ENCODE measurements at regions not wholly inside any gene's neighbourhood (a gene's known extent, or its start where the extent isn't known, plus 50 kb on each side); places are given as distances from the start of the nearest gene placed in this dataset.

- no peak for FAIRE-seq
Observed at GRCh38 chr16:73326770-73327470, 279.0 kb upstream of the ZFHX3 start.

DNA sequence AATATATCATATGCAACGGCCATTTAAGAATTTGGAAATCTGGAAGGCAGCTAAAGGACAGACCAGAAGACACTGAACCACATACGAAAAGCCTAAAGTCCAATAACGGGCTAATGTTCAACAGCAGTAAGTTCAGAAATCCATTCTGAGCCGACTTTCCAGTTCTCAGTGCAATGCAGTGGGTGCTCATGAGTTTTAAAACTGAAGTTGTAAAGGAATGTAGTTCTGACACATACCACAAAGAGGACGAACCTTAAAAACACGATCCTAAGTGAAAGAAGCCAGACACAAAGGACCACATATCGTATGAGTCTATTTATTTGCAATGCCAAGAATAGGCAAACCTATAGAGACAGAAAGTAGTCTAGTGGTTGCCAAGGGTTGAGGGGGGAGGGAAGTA is 278.3 kb upstream of the ZFHX3 start:
- FAIRE-seq, result no peak

- FAIRE-seq, result no peak
Observed at GRCh38 chr16:73323880-73324279, 276.0 kb upstream of the ZFHX3 start.

GRCh38 chr16:73322856-73323255 is 274.9 kb upstream of the ZFHX3 start:
- no peak for FAIRE-seq

- no peak for FAIRE-seq
Observed at GRCh38 chr16:73321853-73322252, 273.9 kb upstream of the ZFHX3 start.

DNA sequence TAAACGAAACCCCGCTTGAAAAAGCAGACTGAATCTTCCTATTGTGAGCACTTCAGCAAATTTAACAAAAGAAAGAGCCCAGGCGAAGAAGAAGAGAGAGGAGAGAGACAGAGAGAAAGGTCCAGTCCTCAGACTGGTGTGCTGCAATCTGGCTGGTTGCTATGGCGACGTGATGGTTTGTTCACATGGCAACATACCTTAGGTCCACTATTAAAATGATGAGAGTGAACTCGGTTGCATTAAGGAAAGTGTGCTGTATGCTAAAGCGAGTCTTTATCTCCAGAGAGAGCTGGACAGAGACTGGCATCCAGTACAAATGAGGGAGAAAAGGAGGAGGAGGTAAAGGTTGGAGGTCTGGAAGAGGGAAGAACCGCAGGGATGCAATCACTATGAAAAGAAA is 271.8 kb upstream of the ZFHX3 start:
- no peak for FAIRE-seq

- no peak for FAIRE-seq
Observed at GRCh38 chr16:73319261-73319660, 271.3 kb upstream of the ZFHX3 start.

GRCh38 chr16:73317321-73317857 is 269.5 kb upstream of the ZFHX3 start:
- FAIRE-seq, result no peak

DNA sequence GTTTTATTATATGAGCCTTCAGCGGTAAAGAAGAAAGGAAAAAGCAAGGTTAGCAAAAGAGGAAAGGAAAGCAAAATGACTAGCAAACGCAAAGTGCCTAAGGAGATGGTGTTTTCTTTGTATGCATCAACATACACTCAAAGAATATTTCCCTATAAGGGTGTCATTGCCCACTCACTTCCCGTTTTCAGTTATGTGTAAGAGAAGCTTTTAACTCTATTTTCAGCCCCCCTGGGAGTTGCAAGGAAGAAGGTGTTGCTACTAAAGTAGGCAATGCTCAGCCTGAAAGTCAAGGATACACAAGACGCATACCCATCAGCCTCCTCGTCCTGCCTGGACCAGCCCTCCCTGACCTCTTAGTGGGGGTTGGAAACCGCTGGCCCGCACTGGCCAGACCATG is 267.7 kb upstream of the ZFHX3 start:
- FAIRE-seq, result no peak

DNA sequence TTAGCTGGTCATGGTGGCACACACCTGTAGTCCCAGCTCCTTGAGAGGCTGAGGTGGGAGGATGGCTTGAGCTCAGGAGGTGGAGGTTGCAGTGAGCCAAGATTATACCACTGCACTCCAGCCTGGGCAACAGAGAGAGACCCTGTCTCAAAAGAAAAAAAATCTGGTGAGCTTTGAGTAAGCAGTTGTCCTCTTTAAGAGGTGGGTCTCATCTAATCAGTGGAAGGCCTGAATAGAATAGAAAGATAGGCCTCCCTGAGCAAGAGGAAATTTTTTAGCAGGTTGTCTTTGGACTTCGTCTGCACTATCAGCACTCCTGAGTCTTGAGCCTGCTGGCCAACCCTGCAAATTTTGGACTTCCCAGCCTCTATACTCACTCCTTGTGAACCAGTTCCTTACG is 266.0 kb upstream of the ZFHX3 start:
- FAIRE-seq, result no peak

DNA sequence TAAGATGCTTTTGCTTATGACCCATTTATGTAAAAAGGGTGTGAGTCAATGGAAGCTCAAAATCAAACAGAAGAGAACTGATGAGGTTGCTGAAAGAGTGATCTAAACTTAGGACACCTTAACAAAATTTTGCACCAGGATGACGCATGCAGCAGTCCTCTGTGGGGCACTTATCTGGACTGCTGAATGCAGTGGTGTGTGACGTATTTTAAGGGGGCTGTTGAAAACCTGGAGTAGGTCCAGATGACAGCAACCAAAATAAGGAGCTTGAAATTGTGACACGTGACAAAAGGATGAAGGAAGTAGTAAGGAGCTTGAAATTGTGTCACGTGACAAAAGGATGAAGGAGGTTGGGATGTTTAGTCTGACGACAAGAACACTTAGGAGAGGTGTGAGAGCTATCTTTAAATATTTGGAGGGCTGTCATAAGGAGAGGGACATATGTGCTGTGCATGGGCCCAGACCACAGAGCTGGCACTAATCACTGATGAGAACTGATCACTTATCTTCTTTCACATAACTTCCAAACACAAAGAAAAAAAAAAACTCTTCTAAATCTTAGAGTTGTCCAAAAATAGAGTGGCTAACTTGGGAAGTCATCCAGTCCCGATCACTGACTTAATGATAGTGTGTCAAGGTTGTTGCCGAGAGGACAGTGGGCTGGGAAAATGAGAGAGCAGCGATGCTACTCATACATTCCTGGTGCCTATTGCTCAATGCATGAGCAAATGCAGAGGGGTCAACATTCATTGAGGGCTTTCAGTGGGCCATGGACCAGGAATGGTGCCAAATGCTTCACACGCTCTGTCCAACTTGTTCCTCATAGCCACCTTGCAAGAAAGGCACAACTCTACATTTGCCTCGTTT is 264.2 kb upstream of the ZFHX3 start:
- FAIRE-seq, result no peak

DNA sequence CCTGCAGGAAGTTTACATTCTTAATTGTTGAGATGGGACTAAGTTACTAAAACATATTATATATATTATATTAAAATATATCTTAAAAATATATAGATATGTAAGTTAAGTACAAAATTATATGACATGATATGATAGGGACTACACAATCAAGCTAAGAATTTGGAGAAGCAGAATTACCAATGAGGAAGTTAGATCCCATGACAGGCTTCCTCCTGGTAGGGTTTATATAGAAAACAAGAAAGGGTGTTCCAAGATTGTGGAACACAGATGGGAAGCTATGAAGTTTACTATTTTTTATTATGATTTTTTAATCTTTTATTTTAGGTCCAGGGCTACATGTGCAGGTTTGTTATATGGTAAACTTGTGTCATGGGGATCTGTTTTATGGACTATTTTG is 260.8 kb upstream of the ZFHX3 start:
- no peak for FAIRE-seq

DNA sequence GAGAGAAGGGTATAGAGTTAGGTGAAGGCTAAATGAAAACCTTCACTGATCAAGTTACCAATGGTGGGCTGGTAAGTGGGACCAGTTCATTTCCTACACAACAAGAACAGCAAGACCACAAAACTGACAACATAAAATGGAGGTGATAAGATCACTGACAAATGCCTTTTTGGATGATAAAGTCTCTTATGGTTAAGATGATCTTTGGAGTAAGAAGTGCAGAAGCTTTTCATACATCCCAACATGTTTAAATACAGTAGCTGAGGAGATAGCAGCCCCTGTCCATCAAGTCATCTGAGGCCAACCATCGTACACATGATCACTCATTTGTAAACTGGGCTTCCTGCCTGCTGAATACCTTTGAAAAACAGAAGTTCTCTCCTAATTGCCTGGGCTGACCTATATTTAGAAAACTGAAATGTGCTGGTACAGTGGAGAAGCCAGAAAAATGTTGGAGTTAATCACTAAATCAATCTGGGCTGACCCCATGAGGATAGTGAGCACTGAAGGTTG is 259.0 kb upstream of the ZFHX3 start:
- FAIRE-seq, result no peak

DNA sequence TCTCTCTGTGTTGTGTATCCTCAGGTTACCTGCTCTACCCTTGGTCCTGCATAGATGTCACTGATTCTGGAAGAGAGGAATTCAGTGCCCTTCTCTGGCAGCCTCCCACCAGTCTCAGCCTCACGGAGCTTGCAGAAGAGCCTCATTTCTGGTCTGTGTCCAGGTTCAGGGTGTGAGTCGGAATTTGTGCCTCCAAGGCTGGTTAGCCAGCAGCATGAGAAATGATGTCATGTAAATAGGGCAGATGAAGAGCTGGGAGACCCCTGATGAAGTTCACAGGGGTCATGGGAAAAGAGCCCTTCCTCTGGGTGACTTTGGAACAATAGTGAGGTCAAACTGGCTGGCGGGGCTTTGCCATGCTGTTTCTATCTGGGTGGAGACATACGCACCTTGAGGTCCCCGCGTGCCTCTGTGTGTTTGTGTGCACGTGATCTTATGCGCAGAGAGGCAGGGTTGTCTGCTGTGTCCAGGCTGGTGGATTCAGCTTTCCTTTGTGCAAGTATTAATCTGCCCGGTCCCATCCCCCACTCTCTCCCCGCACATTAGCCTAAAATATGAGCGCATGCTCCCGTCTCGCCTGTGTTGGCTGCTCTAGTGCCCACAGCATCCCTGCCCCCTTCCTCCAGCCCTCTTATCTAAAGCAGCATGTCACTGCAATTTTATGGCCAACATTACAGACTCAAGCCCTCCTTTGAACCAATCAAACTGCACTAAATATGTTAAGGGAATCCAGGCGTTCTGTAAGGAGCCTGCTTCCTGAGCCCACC is 256.3 kb upstream of the ZFHX3 start:
- no peak for FAIRE-seq

DNA sequence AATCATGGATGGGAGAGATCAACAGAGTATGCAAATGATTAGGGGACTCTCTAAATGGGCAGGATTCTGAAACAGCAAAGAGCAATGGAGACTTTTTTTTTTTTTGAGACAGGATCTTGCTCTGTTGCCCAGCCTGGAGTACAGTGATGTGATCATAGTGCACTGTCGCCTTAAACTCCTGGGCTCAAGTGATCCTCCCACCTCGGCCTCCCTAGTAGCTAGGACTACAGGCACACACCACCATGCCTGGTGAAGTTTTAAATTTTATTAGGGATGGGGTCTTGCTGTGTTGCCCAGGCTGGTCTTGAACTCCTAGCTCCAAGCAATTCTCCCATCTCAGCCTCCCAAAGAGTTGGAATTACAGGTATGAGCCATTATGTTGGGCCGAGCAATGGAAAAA is 255.0 kb upstream of the ZFHX3 start:
- FAIRE-seq, result no peak

DNA sequence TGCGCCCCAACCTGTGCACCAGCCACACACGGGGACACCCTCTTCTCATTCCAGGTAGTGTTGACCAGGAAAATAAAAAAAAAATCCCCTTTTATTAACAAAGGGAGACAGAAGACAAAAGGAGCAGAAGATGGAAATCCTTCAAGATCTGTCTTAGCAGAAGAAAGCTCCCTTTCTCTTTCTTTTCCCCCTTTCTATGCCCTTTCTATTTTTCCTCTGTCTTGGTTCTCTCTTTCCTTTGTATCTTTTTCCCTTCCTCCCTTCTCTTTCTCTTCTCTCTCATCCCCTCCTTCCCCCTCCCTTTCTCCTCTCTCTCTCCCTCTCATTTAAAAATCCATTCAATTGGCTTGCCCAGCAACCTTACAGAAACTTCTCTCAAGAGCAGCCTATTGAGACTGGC is 254.1 kb upstream of the ZFHX3 start:
- no peak for FAIRE-seq

DNA sequence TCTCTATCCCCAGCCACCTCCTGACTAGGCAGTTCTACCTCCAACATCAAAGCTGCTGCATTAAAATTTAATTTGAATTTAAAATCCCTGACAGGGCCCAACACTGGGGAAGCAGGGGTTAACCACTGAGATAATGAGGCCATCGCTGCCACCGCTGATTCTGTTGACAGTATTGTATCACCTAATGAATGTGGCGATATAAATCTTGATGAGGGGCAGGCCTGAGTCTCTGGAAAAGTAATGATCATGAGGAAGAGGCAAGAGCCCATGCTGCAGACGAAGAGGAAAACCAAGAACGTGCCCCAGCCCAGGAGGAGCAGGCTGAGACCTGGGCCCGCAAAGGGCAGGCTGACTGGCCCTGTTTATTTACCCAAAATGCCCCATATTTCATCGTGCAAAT is 251.4 kb upstream of the ZFHX3 start:
- no peak for FAIRE-seq

DNA sequence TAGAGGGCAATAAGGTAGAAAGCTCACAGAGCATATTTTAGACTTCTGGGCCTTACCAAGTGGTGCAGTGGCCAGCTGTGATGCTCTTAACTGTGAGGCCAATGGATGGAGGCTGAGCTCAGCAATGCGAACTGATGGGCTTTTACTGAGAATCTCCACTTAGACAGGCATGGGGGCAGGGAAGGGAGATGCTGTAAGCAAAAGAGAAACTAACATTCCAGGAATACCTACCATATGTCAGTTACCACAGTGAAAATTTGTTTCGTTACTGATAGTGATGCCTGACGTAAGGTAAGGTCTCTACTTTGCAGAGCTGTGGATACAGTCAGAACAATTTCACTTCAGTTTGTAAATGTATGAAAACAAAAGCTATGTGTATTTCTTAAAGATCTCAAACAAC is 250.6 kb upstream of the ZFHX3 start:
- FAIRE-seq, result no peak

- FAIRE-seq, result no peak
Observed at GRCh38 chr16:73290258-73290657, 242.3 kb upstream of the ZFHX3 start.

GRCh38 chr16:73289232-73289631 is 241.3 kb upstream of the ZFHX3 start:
- no peak for FAIRE-seq

GRCh38 chr16:73288520-73288919 is 240.6 kb upstream of the ZFHX3 start:
- no peak for FAIRE-seq

DNA sequence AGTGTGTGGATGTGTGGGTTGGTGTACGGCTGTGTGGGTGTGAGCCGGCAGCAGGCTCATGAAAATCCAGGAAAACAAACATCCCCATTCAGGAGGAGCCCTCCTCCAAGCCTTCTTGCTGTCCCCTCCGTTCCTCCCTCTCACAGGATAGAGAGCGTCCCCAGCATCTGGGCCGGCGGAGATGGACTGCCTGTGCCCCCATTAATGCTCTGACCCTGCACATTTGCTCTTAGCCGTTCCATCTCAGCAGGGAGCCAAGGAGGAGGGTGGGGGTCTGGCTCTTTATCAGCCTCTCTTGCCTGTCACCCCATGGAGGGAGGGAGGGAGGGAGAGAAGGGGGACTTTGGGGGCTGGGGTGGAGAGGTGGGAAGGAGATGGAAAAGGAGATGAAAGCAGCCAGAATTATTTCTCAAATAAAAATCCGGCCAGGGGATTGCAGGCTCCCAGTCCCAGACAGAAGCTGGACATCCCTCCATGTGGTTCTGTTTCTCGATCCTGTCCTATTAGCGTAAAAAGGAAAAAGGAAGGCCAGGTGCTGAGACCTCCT is 240.0 kb upstream of the ZFHX3 start:
- no peak for FAIRE-seq

All from G401.6 (cell line).